SK-N-SH treated with all-trans-retinoic acid at 6 μM for 48 hours (cell line): ENCODE measurements at regions not wholly inside any gene's neighbourhood (a gene's known extent, or its start where the extent isn't known, plus 50 kb on each side); places are given as distances from the start of the nearest gene placed in this dataset.

Experiments used
- BACH2 ChIP-seq: fragments of 250-450 bp; sonication (Bioruptor Pico); IDR thresholded peaks from 2 replicates; pipeline ENCODE4 v1.9.0; 2021; ENCODE audit warnings: mild to moderate bottlenecking, borderline replicate concordance
- ISL1 ChIP-seq: fragments of 250-450 bp; sonication (Bioruptor Pico); IDR thresholded peaks from 2 replicates; pipeline ENCODE4 v2.1.2; 2022; ENCODE audit warnings: mild to moderate bottlenecking, moderate library complexity
- OSR1 ChIP-seq: fragments of 250-450 bp; sonication (Bioruptor Pico); IDR thresholded peaks from 2 replicates; pipeline ENCODE4 v1.8.0; 2022; ENCODE audit warnings: moderate library complexity, mild to moderate bottlenecking, inconsistent platforms
- SNAI2 ChIP-seq: fragments of 250-450 bp; sonication (Bioruptor Pico); IDR thresholded peaks from 2 replicates; pipeline ENCODE4 v1.5.0; 2020; ENCODE audit warnings: mild to moderate bottlenecking, moderate library complexity
- TCF4 ChIP-seq: fragments of 250-450 bp; sonication (Bioruptor Pico); IDR thresholded peaks from 2 replicates; pipeline ENCODE4 v1.8.0; 2021; ENCODE audit warnings: mild to moderate bottlenecking, moderate library complexity, borderline replicate concordance
- TOX ChIP-seq: fragments of 250-450 bp; sonication (Bioruptor Pico); IDR thresholded peaks from 2 replicates; pipeline ENCODE4 v1.8.0; 2021; ENCODE audit warnings: mild to moderate bottlenecking, moderate library complexity, borderline replicate concordance
- ZFP3 ChIP-seq: fragments of 250-450 bp; sonication (Bioruptor Pico); IDR thresholded peaks from 2 replicates; pipeline ENCODE4 v1.5.0; 2020; ENCODE audit warnings: mild to moderate bottlenecking, moderate library complexity
- ZNF70 ChIP-seq: fragments of 450-650 bp; formaldehyde crosslinking; IDR thresholded peaks from 2 replicates; pipeline ENCODE4 v1.5.0; 2020; ENCODE audit warnings: mild to moderate bottlenecking, moderate library complexity
- ZNF8 ChIP-seq: fragments of 450-650 bp; formaldehyde crosslinking; IDR thresholded peaks from 2 replicates; pipeline ENCODE4 v1.5.0; 2020; ENCODE audit warnings: mild to moderate bottlenecking, moderate library complexity
- TF ChIP-seq, protein P1 (sequence below): fragments of 250-450 bp; sonication (Bioruptor Pico); IDR thresholded peaks from 2 replicates; pipeline ENCODE4 v1.5.1; 2021; ENCODE audit warnings: mild to moderate bottlenecking, moderate library complexity
- TF ChIP-seq, protein P2 (sequence below): fragments of 250-450 bp; sonication (Bioruptor Pico); IDR thresholded peaks from 2 replicates; pipeline ENCODE4 v1.8.0; 2020; ENCODE audit warnings: mild to moderate bottlenecking, moderate library complexity, borderline replicate concordance
- TF ChIP-seq, protein P3 (sequence below): fragments of 250-450 bp; sonication (Bioruptor Pico); IDR thresholded peaks from 2 replicates; pipeline ENCODE4 v1.8.0; 2021; ENCODE audit warnings: low read depth, mild to moderate bottlenecking, moderate library complexity, borderline replicate concordance
- TF ChIP-seq, protein P4 (sequence below): fragments of 250-450 bp; sonication (Bioruptor Pico); IDR thresholded peaks from 2 replicates; pipeline ENCODE4 v1.5.0; 2020; ENCODE audit warnings: mild to moderate bottlenecking, moderate library complexity

DNA sequence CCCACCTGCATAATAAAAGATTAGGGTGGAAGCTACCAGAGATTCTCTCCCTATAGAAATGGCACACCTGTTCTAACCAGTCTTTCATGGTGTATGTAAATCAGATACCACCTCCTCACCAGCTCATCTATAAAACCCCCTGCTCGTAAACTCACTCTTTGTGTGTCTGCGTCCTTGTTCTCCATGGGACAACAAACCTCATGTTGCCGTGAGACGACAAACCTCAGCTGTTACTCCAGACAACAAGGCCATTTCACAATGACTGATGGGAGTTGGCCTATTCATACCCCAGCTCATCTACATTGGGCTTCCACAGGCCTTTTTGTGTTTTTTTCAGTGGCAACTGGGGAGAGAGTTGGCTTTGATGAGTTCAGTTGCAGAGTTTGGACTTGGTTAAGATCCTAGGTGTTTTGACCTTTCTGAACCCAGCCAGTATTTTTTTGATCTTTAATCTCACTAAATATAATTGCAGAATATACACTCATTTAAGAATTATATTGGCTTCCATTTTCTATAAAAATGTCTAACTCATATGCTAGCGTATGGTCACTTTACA, 96.6 kb upstream of the LRIG1 start:
- no peak for TF ChIP-seq TOX
- TF ChIP-seq ISL1 (CRISPR knock-in tag): no peak
- TF ChIP-seq, protein P1, sequence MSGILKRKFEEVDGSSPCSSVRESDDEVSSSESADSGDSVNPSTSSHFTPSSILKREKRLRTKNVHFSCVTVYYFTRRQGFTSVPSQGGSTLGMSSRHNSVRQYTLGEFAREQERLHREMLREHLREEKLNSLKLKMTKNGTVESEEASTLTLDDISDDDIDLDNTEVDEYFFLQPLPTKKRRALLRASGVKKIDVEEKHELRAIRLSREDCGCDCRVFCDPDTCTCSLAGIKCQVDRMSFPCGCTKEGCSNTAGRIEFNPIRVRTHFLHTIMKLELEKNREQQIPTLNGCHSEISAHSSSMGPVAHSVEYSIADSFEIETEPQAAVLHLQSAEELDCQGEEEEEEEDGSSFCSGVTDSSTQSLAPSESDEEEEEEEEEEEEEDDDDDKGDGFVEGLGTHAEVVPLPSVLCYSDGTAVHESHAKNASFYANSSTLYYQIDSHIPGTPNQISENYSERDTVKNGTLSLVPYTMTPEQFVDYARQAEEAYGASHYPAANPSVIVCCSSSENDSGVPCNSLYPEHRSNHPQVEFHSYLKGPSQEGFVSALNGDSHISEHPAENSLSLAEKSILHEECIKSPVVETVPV: no peak
- no peak for TF ChIP-seq SNAI2 (CRISPR knock-in tag)
- no peak for TF ChIP-seq ZNF8 (CRISPR knock-in tag)
- TF ChIP-seq BACH2 (CRISPR knock-in tag): no peak
- no peak for TF ChIP-seq OSR1 (CRISPR knock-in tag)
- TF ChIP-seq, protein P2, sequence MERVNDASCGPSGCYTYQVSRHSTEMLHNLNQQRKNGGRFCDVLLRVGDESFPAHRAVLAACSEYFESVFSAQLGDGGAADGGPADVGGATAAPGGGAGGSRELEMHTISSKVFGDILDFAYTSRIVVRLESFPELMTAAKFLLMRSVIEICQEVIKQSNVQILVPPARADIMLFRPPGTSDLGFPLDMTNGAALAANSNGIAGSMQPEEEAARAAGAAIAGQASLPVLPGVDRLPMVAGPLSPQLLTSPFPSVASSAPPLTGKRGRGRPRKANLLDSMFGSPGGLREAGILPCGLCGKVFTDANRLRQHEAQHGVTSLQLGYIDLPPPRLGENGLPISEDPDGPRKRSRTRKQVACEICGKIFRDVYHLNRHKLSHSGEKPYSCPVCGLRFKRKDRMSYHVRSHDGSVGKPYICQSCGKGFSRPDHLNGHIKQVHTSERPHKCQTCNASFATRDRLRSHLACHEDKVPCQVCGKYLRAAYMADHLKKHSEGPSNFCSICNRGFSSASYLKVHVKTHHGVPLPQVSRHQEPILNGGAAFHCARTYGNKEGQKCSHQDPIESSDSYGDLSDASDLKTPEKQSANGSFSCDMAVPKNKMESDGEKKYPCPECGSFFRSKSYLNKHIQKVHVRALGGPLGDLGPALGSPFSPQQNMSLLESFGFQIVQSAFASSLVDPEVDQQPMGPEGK (CRISPR knock-in tag): no peak
- TF ChIP-seq ZFP3 (CRISPR knock-in tag): no peak
- no peak for TF ChIP-seq ZNF70
- TF ChIP-seq, protein P3, sequence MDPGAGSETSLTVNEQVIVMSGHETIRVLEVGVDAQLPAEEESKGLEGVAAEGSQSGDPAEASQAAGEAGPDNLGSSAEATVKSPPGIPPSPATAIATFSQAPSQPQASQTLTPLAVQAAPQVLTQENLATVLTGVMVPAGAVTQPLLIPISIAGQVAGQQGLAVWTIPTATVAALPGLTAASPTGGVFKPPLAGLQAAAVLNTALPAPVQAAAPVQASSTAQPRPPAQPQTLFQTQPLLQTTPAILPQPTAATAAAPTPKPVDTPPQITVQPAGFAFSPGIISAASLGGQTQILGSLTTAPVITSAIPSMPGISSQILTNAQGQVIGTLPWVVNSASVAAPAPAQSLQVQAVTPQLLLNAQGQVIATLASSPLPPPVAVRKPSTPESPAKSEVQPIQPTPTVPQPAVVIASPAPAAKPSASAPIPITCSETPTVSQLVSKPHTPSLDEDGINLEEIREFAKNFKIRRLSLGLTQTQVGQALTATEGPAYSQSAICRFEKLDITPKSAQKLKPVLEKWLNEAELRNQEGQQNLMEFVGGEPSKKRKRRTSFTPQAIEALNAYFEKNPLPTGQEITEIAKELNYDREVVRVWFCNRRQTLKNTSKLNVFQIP (CRISPR knock-in tag): no peak
- TF ChIP-seq, protein P4, sequence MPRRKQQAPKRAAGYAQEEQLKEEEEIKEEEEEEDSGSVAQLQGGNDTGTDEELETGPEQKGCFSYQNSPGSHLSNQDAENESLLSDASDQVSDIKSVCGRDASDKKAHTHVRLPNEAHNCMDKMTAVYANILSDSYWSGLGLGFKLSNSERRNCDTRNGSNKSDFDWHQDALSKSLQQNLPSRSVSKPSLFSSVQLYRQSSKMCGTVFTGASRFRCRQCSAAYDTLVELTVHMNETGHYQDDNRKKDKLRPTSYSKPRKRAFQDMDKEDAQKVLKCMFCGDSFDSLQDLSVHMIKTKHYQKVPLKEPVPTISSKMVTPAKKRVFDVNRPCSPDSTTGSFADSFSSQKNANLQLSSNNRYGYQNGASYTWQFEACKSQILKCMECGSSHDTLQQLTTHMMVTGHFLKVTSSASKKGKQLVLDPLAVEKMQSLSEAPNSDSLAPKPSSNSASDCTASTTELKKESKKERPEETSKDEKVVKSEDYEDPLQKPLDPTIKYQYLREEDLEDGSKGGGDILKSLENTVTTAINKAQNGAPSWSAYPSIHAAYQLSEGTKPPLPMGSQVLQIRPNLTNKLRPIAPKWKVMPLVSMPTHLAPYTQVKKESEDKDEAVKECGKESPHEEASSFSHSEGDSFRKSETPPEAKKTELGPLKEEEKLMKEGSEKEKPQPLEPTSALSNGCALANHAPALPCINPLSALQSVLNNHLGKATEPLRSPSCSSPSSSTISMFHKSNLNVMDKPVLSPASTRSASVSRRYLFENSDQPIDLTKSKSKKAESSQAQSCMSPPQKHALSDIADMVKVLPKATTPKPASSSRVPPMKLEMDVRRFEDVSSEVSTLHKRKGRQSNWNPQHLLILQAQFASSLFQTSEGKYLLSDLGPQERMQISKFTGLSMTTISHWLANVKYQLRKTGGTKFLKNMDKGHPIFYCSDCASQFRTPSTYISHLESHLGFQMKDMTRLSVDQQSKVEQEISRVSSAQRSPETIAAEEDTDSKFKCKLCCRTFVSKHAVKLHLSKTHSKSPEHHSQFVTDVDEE (CRISPR knock-in tag): no peak
- TF ChIP-seq TCF4 (CRISPR knock-in tag): no peak
